ENCODE measurements at regions not wholly inside any gene's neighbourhood (a gene's known extent, or its start where the extent isn't known, plus 50 kb on each side); places are given as distances from the start of the nearest gene placed in this dataset.

DNA sequence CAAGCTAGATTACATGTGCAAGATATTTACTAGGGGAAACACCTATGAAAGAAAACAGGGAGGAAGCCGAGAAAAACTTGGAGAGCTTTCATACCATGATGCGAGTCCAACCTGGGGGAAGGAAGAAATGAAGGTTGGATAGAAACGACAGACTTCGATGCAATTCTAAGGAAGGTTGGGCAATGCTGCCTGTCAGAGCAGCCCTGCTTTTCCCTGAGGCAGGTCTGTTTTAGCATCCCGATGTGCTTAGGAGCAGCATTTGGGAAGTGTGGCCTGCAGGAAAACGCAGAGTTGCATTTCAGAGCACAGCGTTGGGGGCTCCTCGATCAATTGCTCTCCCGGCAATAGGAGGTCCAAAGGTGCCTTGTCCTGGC is 91.9 kb upstream of the DTNBP1 start:
- no peak for TF ChIP-seq POLR2AphosphoS5 (IDR thresholded peaks at IDR 0.05; ENCODE audit: low read depth)
- TF ChIP-seq, protein P1, sequence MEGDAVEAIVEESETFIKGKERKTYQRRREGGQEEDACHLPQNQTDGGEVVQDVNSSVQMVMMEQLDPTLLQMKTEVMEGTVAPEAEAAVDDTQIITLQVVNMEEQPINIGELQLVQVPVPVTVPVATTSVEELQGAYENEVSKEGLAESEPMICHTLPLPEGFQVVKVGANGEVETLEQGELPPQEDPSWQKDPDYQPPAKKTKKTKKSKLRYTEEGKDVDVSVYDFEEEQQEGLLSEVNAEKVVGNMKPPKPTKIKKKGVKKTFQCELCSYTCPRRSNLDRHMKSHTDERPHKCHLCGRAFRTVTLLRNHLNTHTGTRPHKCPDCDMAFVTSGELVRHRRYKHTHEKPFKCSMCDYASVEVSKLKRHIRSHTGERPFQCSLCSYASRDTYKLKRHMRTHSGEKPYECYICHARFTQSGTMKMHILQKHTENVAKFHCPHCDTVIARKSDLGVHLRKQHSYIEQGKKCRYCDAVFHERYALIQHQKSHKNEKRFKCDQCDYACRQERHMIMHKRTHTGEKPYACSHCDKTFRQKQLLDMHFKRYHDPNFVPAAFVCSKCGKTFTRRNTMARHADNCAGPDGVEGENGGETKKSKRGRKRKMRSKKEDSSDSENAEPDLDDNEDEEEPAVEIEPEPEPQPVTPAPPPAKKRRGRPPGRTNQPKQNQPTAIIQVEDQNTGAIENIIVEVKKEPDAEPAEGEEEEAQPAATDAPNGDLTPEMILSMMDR (IDR thresholded peaks at IDR 0.05; ENCODE audit: insufficient read depth, low read length): no peak
- TF ChIP-seq, protein P2, sequence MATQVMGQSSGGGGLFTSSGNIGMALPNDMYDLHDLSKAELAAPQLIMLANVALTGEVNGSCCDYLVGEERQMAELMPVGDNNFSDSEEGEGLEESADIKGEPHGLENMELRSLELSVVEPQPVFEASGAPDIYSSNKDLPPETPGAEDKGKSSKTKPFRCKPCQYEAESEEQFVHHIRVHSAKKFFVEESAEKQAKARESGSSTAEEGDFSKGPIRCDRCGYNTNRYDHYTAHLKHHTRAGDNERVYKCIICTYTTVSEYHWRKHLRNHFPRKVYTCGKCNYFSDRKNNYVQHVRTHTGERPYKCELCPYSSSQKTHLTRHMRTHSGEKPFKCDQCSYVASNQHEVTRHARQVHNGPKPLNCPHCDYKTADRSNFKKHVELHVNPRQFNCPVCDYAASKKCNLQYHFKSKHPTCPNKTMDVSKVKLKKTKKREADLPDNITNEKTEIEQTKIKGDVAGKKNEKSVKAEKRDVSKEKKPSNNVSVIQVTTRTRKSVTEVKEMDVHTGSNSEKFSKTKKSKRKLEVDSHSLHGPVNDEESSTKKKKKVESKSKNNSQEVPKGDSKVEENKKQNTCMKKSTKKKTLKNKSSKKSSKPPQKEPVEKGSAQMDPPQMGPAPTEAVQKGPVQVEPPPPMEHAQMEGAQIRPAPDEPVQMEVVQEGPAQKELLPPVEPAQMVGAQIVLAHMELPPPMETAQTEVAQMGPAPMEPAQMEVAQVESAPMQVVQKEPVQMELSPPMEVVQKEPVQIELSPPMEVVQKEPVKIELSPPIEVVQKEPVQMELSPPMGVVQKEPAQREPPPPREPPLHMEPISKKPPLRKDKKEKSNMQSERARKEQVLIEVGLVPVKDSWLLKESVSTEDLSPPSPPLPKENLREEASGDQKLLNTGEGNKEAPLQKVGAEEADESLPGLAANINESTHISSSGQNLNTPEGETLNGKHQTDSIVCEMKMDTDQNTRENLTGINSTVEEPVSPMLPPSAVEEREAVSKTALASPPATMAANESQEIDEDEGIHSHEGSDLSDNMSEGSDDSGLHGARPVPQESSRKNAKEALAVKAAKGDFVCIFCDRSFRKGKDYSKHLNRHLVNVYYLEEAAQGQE (IDR thresholded peaks at IDR 0.05; ENCODE audit: insufficient replicate concordance, low read depth): no peak
- TF ChIP-seq GABPA (IDR thresholded peaks at IDR 0.05; ENCODE audit: low read depth): no peak
- no peak for TF ChIP-seq SPI1 (IDR thresholded peaks at IDR 0.05; ENCODE audit: borderline replicate concordance, low read depth)

All from HL-60 (cell line).